ENCODE measurements at regions not wholly inside any gene's neighbourhood (a gene's known extent, or its start where the extent isn't known, plus 50 kb on each side); places are given as distances from the start of the nearest gene placed in this dataset.
A peak's percentile ranks its signal among the peaks of the same experiment; 100 is the strongest.

DNA sequence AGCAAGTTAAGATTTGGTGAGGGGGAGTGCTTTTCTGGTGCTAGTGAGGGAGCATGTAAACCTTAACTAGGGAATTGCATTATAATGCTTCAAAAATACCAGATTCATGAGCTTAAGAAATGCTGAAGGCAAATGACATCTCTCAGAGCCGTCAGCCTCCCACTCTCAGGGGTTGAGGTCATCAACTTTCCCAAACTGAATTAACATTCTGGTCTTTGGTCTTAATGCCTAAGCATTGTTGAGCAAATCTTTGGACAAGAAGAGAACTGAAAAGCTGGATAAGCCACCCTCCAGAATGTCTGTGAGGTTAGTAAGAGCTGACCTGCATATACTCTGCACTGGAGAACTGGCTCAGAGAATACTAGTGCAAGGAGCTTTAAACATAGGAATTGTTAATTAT is 124.9 kb upstream of the GAP43 start:
- no peak overlapping the region for H3K27ac ChIP-seq (ENCODE audit: low read depth, low read length)
- no peaks in the 10 kb centered on the region for H3K9me3 ChIP-seq (ENCODE audit: control insufficient read depth, insufficient read depth, low read depth, low read length)
- no peaks in the 10 kb centered on the region for H3K27me3 ChIP-seq (ENCODE audit: control insufficient read depth, insufficient read depth, low read length)
- H3K4me3 ChIP-seq (ENCODE audit: low read depth, low read length), result no peak overlapping the region
- no peak overlapping the region for H3K9ac ChIP-seq (ENCODE audit: low read length)
- no peaks in the 10 kb centered on the region for H3K36me3 ChIP-seq (ENCODE audit: control insufficient read depth, insufficient read depth, low read length)
- peaks cover 9% of the 10 kb centered on the region; the same call in 1 of the 2 replicates for H3K4me1 ChIP-seq (ENCODE audit: control insufficient read depth, insufficient read depth, low read length)

DNA sequence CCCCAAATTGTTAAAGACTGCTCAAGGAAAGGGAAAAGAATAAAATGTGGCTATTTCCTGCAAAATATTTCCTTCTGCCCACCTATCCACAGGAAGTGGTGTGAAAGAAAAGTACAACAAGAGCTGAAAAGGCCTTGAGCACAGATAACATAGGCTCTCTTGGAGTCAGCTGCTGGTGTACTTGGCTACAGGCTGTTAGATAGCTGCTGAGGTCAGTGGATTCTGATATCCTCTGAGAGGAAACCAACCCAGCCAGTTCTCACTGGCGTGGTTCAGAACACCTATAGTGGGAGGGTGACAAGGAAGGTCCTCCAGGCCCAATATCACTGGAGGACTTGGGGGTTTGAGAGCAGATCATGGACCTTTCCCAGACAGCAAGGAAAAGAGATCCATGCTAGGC is 124.4 kb upstream of the GAP43 start:
- no peaks in the 10 kb centered on the region for H3K27me3 ChIP-seq (ENCODE audit: control insufficient read depth, insufficient read depth, low read length)
- no peak overlapping the region for H3K27ac ChIP-seq (ENCODE audit: low read depth, low read length)
- H3K9me3 ChIP-seq (ENCODE audit: control insufficient read depth, insufficient read depth, low read depth, low read length), result no peaks in the 10 kb centered on the region
- no peaks in the 10 kb centered on the region for H3K36me3 ChIP-seq (ENCODE audit: control insufficient read depth, insufficient read depth, low read length)
- H3K9ac ChIP-seq (ENCODE audit: low read length), result no peak overlapping the region
- peaks cover 9% of the 10 kb centered on the region; the same call in 1 of the 2 replicates for H3K4me1 ChIP-seq (ENCODE audit: control insufficient read depth, insufficient read depth, low read length)
- no peak overlapping the region for H3K4me3 ChIP-seq (ENCODE audit: low read depth, low read length)

DNA sequence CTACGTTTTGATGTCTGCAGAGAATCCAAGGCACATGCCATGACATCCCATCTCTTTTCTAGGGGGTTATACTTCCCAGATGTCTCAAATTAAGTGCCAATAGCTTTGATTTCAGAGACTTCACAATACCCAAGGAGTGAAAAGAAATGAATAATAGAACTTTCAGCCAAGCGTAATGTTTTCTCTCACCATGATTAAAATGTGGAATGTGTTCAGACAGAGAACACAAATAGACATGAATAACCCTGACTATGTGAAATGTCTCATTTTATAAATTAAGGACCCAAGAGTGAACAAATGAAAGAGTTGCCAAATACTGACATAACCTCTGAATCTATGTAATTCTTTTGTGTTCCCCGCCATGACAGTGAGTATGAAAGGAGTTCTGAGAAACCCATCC is 123.6 kb upstream of the GAP43 start:
- no peaks in the 10 kb centered on the region for H3K36me3 ChIP-seq (ENCODE audit: control insufficient read depth, insufficient read depth, low read length)

DNA sequence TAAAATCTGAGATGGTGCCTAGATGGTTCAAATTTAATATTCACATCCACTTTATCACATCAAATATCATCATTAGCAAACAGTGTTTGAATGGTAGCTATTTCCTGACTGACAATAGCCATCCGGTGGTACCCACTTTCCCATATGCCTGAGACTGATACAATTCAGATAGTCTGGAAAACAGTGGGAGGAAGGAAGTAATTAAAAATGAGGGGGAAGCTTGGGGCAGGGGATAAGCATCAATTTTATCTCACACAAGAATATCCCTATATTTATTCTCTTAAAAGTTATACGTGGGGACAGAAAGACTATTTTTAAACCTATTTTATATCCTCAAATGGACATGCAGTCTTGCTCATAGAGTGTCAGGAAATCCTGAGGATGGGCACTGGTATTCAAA is 122.5 kb upstream of the GAP43 start:
- no peak overlapping the region for H3K4me3 ChIP-seq (ENCODE audit: low read depth, low read length)

More for the DNA sequence above, 123.6 kb upstream of the GAP43 start:
- Histone ChIP-seq H3K9ac (ENCODE audit: low read length) (no peak overlapping the region), H3K4me3 (ENCODE audit: low read depth, low read length) (no peak overlapping the region), H3K9me3 (ENCODE audit: control insufficient read depth, insufficient read depth, low read depth, low read length) (no peaks in the 10 kb centered on the region), H3K27ac (ENCODE audit: low read depth, low read length) (no peak overlapping the region), H3K4me1 (ENCODE audit: control insufficient read depth, insufficient read depth, low read length) (peaks cover 9% of the 10 kb centered on the region; the same call in 1 of the 2 replicates), H3K27me3 (ENCODE audit: control insufficient read depth, insufficient read depth, low read length) (no peaks in the 10 kb centered on the region)

DNA sequence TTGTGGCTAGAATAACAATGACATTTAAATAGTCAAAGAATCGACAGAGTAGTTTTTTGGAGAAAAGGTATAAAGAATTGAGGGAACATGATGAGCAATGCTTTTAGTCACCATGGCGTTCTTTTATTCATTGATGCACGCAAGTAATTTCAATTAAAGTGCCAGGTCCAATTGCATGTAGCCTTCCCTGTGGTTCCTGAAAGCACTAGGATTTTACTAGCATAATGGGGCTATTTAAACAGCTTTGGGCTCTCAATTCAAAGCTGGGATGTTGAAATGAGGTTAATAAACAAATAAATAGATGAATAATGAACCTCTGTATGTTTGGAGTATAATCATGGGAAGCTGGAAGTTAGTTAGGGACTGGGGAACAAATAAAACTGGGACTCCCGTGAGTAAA is 121.2 kb upstream of the GAP43 start:
- H3K9me3 ChIP-seq (ENCODE audit: control insufficient read depth, insufficient read depth, low read depth, low read length), result peaks cover 21% of the 10 kb centered on the region
- no peaks in the 10 kb centered on the region for H3K27me3 ChIP-seq (ENCODE audit: control insufficient read depth, insufficient read depth, low read length)
- H3K4me1 ChIP-seq (ENCODE audit: control insufficient read depth, insufficient read depth, low read length), result peaks cover 9% of the 10 kb centered on the region; the same call in 1 of the 2 replicates
- H3K4me3 ChIP-seq (ENCODE audit: low read depth, low read length), result no peak overlapping the region
- H3K27ac ChIP-seq (ENCODE audit: low read depth, low read length), result no peak overlapping the region
- no peak overlapping the region for H3K9ac ChIP-seq (ENCODE audit: low read length)
- H3K36me3 ChIP-seq (ENCODE audit: control insufficient read depth, insufficient read depth, low read length), result no peaks in the 10 kb centered on the region

More for the DNA sequence above, 122.5 kb upstream of the GAP43 start:
- H3K27ac ChIP-seq (ENCODE audit: low read depth, low read length), result no peak overlapping the region
- no peak overlapping the region for H3K9ac ChIP-seq (ENCODE audit: low read length)
- no peaks in the 10 kb centered on the region for H3K36me3 ChIP-seq (ENCODE audit: control insufficient read depth, insufficient read depth, low read length)
- no peaks in the 10 kb centered on the region for H3K27me3 ChIP-seq (ENCODE audit: control insufficient read depth, insufficient read depth, low read length)
- peaks cover 9% of the 10 kb centered on the region; the same call in 1 of the 2 replicates for H3K4me1 ChIP-seq (ENCODE audit: control insufficient read depth, insufficient read depth, low read length)
- peaks cover 8% of the 10 kb centered on the region for H3K9me3 ChIP-seq (ENCODE audit: control insufficient read depth, insufficient read depth, low read depth, low read length)

DNA sequence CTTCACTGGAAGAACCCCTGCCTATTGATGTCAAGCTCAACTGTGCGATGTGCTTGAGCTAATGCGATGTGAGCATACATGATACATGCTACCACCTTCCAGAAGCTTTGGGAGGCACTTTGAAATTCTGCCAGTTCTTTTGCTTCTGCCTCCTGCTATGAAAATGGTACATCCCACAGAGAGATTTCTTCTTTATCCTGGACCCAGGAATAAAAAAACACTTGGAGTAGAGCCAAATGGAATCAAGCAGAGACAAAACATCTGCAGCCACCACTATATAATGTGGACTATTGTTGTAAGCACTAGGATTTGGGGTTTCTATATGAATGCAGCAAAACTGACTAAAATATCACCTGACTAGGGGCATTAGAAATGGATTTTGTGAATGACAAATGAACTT is 119.9 kb upstream of the GAP43 start:
- H3K27me3 ChIP-seq (ENCODE audit: control insufficient read depth, insufficient read depth, low read length), result no peaks in the 10 kb centered on the region
- H3K36me3 ChIP-seq (ENCODE audit: control insufficient read depth, insufficient read depth, low read length), result no peaks in the 10 kb centered on the region
- H3K27ac ChIP-seq (ENCODE audit: low read depth, low read length), result no peak overlapping the region
- H3K4me3 ChIP-seq (ENCODE audit: low read depth, low read length), result no peak overlapping the region
- no peak overlapping the region for H3K9ac ChIP-seq (ENCODE audit: low read length)
- H3K4me1 ChIP-seq (ENCODE audit: control insufficient read depth, insufficient read depth, low read length), result peaks cover 6% of the 10 kb centered on the region; the same call in 1 of the 2 replicates
- peaks cover 22% of the 10 kb centered on the region for H3K9me3 ChIP-seq (ENCODE audit: control insufficient read depth, insufficient read depth, low read depth, low read length)

DNA sequence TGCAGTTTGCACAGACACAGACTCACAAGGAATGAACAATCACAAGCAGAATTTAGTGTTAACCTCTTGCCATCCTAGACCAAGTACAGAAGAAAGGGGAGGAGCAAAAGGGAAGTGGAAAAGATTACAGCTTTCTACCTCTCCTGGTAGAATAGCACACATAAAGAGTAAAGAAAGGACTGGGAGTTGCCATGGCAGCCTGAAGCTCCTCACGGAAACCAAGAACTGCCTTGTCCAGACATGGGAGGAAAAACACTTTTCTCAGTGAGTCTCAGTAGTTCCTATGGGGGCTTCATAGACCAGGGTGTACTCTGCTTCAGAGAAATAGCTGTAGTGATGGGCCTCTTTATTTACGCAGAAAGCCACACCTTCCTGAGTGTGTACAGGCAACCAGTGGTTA is 114.7 kb upstream of the GAP43 start:
- no peaks in the 10 kb centered on the region for H3K36me3 ChIP-seq (ENCODE audit: control insufficient read depth, insufficient read depth, low read length)
- H3K9me3 ChIP-seq (ENCODE audit: control insufficient read depth, insufficient read depth, low read depth, low read length), result peaks cover 22% of the 10 kb centered on the region
- peaks cover 13% of the 10 kb centered on the region for H3K4me1 ChIP-seq (ENCODE audit: control insufficient read depth, insufficient read depth, low read length)
- H3K9ac ChIP-seq (ENCODE audit: low read length), result no peak overlapping the region
- H3K27me3 ChIP-seq (ENCODE audit: control insufficient read depth, insufficient read depth, low read length), result no peaks in the 10 kb centered on the region
- H3K4me3 ChIP-seq (ENCODE audit: low read depth, low read length), result no peak overlapping the region
- no peak overlapping the region for H3K27ac ChIP-seq (ENCODE audit: low read depth, low read length)

DNA sequence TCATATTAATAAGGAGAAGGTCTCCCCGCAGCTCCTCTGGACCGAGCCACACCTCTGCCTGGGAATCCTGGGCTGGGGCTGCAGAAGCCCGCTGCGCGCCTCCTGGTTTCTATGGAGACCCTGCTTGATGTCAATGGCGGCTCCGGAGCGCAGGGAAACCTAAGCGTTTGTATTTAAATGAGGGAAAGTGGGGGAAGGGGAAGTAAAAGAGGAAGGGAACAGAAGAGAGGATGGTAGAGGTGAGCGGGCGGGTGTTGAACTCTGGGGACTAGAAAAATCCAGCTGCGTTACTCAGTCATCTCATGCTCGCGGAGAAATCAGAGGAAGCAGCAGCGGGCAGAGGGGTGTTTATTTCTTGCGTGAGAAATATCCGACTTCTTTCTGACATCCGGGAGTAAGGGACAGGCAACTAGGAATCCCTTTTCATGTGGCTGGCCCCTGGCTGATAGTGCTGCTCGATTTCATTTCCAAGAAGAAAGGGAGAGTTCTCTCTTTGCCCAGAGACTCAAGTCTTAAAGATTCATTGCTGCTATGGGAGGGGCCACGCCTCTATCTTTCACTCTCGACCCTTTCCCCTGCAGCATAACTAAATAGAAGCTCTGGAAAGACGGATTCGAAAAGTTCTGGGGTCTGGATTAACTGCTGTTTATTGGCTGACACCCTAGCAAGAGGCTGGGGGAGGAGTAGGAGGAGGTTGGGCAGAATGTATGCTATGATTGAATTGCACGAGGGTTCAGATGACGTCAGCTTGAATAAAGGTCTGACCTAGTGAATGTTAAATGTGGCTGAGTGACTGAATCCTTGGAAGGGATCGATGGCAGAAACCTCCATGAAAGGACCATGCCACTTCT is 110.5 kb upstream of the GAP43 start:
- H3K9ac ChIP-seq (ENCODE audit: low read length), result peak overlapping the region; percentile 70
- no peaks in the 10 kb centered on the region for H3K9me3 ChIP-seq (ENCODE audit: control insufficient read depth, insufficient read depth, low read depth, low read length)
- H3K27me3 ChIP-seq (ENCODE audit: control insufficient read depth, insufficient read depth, low read length), result no peaks in the 10 kb centered on the region
- peak overlapping the region; percentile 71 for H3K4me3 ChIP-seq (ENCODE audit: low read depth, low read length)
- H3K4me1 ChIP-seq (ENCODE audit: control insufficient read depth, insufficient read depth, low read length), result peaks cover 23% of the 10 kb centered on the region
- H3K36me3 ChIP-seq (ENCODE audit: control insufficient read depth, insufficient read depth, low read length), result no peaks in the 10 kb centered on the region
- peak overlapping the region; percentile 82 for H3K27ac ChIP-seq (ENCODE audit: low read depth, low read length)

DNA sequence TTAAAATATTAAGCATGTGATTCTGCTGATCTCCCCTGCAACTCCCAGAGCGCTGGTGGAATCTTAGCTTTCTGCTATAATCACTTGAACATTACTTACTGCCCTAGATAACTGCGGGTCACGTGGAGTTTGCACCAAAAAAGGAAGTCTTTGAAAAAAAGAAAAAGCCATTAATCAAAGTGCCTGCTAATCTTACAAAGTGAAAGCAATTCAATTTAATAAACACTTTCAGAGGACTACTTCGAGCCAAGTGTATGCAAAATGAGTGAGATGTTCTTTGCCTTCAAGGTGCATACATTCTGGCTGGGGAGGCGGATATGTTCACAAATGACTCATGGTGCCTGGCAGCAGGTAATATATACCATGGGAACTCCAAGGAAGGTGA is 109.9 kb upstream of the GAP43 start:
- H3K9me3 ChIP-seq (ENCODE audit: control insufficient read depth, insufficient read depth, low read depth, low read length), result no peaks in the 10 kb centered on the region
- H3K4me1 ChIP-seq (ENCODE audit: control insufficient read depth, insufficient read depth, low read length), result peaks cover 27% of the 10 kb centered on the region
- H3K4me3 ChIP-seq (ENCODE audit: low read depth, low read length), result peak overlapping the region; percentile 71
- peak overlapping the region; percentile 82; the same call in 1 of the 2 replicates for H3K27ac ChIP-seq (ENCODE audit: low read depth, low read length)
- H3K36me3 ChIP-seq (ENCODE audit: control insufficient read depth, insufficient read depth, low read length), result no peaks in the 10 kb centered on the region
- H3K9ac ChIP-seq (ENCODE audit: low read length), result peak overlapping the region; percentile 70
- no peaks in the 10 kb centered on the region for H3K27me3 ChIP-seq (ENCODE audit: control insufficient read depth, insufficient read depth, low read length)

DNA sequence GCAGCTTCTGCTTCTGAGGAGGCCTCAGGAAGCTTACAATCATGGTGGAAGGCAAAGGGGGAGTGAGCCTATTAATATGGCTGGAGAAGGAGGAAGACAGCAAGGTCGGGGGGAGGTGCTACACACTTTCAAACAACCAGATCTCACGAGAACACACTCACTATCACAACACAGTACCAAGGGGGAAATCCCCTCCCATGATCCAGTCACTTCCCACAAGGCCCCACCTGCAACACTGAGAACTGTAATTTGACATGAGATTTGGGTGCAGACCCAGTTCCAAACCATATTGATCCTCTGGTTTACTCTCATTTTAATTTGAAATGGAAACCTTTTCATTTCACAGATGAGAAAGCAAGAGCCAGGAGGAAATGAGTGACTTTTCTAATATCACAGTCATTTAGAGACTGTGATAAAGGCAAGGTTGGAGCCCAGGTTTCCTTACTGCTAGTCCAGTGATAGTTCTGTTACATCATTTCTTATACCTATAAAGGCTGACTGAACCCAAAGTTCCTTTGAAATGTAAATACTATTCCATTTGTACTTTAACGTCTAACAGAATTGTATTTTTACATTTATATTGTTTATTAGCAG is 105.8 kb upstream of the GAP43 start:
- H3K9ac ChIP-seq (ENCODE audit: low read length), result no peak overlapping the region
- no peaks in the 10 kb centered on the region for H3K27me3 ChIP-seq (ENCODE audit: control insufficient read depth, insufficient read depth, low read length)
- no peak overlapping the region for H3K27ac ChIP-seq (ENCODE audit: low read depth, low read length)
- H3K4me1 ChIP-seq (ENCODE audit: control insufficient read depth, insufficient read depth, low read length), result peaks cover 32% of the 10 kb centered on the region
- no peaks in the 10 kb centered on the region for H3K36me3 ChIP-seq (ENCODE audit: control insufficient read depth, insufficient read depth, low read length)
- H3K4me3 ChIP-seq (ENCODE audit: low read depth, low read length), result no peak overlapping the region
- H3K9me3 ChIP-seq (ENCODE audit: control insufficient read depth, insufficient read depth, low read depth, low read length), result no peaks in the 10 kb centered on the region

DNA sequence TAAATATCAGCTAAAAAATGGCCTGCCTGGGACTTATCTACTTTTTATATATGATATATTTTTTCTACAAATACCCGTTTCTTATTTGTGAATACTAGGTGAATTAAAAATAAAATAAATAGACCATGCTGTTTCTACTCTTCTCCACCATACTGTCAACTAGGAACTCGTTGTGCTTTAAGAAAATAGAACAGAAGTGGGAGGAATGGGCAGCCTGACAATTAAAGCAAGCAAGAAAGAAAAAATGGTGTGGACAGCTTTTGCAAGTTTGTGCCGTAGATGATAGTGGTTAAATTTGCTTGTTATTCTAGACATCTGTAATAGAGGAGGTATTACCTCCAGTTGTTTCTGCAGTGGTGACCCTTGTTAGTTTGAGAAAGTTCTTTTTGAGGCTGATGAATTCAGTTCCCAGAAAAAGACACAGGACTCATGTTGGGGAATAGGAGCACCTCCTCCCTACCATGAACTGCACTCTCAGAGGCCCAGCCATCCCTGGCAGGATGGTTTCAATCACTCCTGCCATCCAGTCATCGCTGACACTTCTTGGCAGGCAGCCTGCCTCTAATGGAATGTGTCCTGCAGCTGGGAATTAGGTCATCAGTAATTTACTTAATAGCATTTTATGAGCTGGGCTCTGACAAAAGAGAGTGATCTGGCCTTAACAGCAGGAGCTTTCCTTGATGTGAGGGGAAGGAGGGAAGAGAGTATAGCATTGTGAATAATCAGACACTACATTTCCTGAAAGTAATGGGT is 105.0 kb upstream of the GAP43 start:
- Histone ChIP-seq H3K27me3 (ENCODE audit: control insufficient read depth, insufficient read depth, low read length) (no peaks in the 10 kb centered on the region), H3K9ac (ENCODE audit: low read length) (no peak overlapping the region), H3K4me1 (ENCODE audit: control insufficient read depth, insufficient read depth, low read length) (peaks cover 30% of the 10 kb centered on the region), H3K27ac (ENCODE audit: low read depth, low read length) (no peak overlapping the region), H3K4me3 (ENCODE audit: low read depth, low read length) (no peak overlapping the region), H3K9me3 (ENCODE audit: control insufficient read depth, insufficient read depth, low read depth, low read length) (no peaks in the 10 kb centered on the region), H3K36me3 (ENCODE audit: control insufficient read depth, insufficient read depth, low read length) (no peaks in the 10 kb centered on the region)
